Germinal center (tissue), 1 donor: ENCODE measurements at regions not wholly inside any gene's neighbourhood (a gene's known extent, or its start where the extent isn't known, plus 50 kb on each side); places are given as distances from the start of the nearest gene placed in this dataset.

ENCODE experiments used
- DNase-seq: peaks from one replicate; pipeline ENCODE4 v3.0.0; 2012; ENCODE audit warnings: mixed read lengths, low spot score

DNA sequence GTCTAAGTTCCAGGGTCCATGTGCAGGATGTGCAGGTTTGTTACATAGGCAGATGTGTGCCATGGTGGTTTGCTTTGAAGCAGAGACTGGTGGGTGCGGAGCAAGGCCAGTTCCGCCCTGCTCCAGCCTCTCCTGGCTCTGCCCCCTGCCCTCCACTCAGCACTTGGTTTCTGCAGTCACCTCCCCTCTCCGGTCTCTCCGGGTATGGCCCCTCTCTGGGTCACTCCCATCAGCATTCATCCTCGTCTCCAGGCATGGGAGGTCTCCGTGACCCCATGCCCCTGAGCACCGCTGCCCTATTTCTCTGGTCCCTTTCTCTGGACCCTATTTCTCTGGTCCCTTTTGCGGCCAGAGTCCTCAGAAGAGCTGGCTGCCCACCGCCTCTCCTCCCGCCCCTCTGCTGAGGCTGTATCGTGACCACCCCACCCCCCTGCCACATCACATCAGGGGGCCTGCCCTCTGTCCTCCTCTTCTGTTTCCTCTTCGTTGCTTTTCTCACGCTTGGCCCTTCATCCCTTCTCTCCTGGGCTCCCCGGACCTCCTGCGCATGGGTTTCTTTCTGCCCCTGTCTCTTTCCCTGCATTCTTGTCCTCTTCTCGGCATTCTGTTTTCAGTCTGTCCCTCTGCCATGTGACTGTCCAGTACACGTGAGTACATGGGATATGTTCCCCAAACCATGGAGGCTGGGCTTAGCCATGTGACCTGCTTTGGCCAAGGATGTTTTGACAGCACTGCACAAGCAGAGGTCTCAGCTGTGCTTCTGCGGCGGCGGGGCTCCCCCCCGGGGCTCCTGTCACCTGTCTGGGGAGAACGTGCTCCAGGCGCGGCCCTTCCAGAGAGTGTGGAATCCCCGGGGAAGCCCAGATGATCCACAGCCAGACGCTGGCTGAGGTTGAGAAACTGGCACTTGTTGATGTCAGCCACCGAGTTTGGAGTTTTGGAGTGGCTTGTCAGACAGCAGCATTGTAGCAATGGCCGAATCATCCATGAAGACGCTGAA lies 54.4 kb upstream of the C1orf174 start:
- DNase-seq = no peak

DNA sequence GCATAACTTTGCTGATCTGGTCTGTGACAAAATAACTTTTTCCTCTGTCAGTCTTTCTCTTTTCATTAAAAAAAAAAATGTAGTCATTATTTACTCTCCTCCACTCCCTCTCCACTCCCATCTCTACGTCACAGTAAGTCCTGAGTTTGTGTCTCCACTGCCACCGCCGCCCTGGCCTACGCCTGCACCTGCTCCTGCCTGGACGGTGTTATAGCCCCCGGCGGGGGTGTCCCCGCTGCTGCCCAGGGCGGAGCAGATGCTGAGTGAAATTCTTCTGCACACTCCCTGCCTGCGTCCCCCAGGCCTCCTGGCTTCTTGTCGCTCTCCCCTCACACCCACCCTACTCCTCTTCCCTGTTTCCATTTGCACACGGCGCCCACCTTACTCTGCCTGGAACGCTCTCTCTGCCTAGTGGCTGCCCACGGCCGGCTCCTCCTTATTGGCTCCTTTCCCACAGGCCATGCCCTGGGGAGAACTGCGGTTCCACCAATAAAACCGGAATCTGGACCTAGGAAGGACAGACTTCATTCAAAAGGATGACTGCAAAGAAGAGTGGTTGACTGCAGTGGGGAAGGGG lies 55.2 kb upstream of the C1orf174 start:
- no peak for DNase-seq

DNA sequence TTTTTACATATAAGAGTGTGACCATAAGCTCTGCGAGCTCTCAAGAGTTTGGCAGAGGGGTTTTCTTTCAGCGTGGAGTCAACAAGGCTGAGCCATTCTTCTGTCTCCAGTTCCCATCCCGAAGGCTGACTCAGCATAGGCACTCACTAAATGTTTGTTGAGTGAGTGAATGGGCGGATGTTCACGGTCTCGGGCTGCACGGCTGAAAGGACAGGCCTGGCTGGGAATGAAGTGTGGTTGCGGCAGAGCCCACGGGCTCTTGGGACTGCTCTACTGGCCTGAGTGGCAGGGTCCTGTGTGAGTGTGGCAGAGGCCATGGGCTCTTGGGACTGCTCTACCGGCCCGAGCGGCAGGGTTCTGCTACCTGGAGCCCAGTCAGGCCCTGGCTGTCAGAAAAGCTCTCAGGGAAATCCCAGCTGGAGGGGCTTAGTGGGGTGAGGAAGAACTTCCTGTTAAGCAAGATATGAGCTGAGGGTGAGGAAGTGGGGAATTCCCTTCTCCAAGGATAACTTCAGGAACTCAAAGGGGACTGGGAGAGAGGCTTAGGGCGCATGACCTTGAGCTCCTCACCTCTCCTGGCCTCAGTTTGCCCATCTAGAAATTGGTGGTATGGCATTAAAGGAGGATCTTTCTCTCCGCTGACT lies 56.6 kb upstream of the C1orf174 start:
- DNase-seq = no peak

DNA sequence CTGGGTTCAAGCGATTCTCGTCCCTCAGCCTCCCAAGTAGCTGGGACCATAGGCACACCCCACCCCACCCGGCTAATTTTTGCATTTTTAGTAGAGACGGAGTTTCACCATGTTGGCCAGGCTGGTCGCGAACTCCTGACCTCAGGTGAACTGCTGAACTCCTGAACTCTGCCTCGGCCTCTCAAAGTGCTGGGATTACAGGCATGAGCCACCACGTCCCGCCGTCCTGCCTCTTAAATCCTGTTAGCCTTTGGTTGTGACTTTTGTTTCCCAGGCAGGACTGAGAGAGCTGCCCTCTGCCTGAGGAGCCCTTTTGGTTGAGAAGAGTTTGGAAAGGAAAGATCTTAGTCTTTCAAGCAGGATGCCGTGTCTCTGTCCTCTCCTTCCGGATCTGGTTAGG lies 59.3 kb upstream of the C1orf174 start:
- no peak for DNase-seq

DNA sequence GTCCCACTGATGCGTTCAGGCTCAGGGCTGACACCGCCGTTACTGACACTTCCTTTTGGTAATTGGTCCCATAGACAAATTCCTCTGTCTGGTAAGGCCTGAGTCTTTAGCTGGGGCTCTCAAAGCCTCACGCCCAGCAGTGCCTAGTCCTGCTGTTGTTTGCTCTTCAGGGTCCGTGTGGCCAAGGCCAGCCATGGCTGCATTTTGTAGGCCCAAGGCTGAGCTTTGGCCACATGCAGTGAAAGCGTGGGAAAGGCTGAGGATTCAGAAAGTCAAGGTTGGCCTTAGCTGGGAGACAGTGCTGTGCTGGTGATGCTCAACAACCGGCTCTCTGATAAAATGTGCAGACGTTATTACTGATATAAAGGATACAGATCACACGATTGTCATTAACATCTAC lies 63.5 kb upstream of the C1orf174 start:
- DNase-seq = no peak

DNA sequence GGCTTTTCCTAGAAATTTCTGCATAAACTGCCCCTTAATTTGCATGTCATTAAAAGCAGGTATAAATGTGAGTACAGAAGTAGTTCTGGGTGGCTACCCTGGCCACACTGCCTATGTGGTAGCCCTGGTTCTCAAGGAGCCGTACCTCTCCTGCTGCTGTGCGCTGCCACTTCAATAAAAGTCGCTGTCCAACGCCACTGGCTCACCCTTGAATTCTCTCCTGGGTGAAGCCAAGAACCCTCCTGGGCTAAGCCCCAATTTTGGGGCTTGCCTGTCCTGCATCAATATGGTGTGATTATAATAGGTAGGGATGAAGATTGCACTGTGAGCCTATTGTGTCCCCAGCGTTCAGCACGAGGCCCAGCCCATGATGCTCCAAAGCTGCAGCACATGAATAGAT lies 65.6 kb upstream of the C1orf174 start:
- DNase-seq = no peak

DNA sequence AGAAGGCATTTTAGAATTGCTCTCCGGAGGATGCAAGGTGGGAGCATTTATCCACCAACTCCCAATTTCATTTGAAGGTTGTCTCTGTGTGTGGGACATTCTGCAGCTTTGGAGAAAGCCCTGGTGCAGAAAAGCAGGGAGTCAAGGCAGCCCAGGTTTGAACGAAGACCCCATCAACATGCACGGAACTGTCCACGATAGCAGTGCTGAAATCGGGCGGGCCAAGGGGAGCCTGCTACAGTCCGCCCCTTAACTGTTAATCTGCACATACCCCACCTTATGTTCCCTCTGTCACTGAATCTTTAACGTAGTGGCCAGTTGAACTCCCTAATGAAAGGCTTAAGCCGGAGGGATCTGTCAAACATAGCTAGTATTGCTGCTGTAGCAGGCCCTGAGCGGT lies 68.8 kb upstream of the C1orf174 start:
- DNase-seq = no peak

DNA sequence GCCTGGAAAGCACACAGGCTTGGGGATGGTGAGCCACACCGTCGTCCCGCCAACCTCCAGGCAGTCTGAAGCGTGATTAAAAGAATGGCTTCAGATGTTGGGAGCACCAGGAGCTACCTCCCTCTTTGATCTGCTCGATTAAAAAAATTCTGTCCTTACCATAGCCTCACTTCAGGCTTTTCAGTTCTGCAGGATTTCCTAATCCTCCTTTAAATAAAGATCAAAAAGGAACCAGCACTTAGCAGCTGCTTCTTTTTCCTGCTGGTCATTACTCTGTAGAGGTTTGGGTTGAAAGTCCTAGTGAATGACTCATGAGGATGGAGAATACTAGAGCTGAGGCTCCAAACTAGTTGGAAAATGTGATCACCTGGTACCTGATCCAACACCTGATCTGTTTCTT lies 71.9 kb upstream of the C1orf174 start:
- DNase-seq = no peak

DNA sequence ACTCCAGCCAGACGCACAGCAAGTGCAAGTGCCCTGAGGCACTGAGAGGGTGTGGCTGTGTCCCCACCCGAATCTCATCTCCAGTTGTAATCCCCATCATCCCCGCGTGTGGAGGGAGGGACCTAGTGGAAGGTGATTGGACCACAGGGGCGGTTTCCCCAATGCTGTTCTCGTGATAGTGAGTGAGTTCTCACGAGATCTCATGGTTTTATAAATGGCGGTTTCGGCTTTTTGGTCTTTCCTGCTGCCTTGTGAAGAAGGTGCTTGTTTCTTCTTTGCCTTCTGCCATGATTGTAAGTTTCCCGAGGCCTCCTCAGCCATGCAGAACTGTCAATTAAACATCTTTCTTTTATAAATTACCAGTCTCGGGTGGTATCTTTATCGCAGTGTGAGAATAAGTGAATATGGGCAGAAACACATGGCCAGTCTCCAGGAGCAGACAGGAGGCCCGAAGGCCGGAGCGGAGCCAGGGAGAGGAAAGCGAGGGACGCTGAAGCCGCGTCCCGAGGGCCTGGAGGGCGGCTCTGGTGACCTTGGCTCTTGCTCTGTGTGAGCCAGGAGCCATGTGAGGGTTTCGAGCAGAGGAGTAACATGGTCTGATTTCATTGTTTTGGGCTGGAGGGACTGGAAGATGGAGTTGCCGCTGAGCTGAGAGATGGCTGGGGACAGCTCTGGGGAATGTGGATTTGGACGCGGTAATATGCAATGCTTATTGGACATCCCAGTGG lies 76.0 kb upstream of the C1orf174 start:
- no peak for DNase-seq

DNA sequence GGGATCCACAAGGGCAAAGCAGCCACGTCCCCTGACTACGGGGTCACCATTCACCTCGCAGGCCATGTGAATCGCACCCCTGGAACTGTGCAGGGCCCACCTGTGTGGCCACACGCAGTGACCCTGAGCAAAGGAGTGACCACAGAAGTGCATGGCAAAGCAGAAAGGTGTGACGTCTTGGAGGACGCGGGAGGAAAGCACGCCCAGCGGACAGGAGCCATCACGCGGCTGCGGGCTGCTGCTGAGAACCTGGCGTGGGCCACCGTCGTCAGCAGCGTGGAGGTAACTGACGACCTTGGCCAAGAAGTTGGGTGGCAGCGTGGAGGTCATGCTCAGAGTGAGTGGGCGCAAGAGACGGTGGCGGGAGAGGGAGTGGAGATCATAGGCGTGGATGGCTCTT lies 76.7 kb upstream of the C1orf174 start:
- no peak for DNase-seq

DNA sequence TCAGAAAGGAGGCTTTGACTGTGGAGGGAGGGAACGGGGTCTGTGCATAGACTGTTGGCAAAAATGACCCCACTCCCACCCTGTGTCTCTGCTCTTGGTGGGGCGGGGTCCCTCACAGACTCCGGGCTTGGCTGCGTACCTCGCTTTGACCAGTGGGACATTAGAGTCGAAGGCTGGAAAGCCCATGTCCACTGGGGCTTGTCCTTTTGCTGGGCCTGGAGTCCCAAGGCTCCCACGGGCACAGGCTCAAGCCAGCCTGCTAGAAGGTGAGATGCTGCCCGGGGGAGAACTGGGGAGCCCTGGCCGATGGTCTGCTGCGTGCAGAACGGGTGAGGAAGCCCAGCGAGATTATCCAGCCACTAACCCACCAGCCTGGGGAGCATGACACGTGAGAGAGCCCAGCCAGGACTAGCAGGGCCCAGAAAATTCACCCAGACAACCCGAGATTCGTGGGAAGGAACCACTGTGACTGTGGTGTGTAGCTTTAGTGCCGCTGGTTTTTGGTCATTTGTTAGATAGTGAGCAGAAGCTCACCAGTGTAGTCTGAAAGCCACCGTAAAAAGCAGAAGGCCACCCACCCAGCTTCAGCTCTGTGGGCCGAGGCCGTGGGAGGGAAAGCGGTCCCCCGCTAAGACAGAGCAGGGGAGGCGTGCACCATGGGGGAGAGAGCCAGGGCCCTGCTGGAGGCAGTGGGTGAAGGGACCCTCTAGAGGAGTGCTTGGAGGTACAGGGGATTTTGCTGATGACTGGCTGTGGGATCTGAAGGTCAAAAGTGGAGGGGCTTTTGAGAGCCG lies 78.3 kb upstream of the C1orf174 start:
- DNase-seq = no peak

DNA sequence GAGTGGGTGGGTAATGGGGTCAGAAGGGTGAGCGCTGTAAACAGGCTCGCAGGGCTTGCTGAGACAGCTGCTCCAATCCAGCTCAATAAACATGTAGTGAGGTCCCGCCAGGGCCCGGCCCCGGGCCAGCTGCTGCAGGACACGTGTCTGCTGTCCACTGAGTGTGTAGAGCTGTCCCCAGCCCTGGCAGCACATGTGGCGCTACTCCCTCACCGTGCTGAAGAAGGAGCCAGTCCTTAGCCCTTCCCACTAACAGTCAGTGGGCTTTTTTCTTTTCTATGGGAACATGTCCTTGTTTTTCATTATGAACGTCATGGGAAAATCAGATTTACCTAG lies 78.9 kb upstream of the C1orf174 start:
- DNase-seq = no peak

DNA sequence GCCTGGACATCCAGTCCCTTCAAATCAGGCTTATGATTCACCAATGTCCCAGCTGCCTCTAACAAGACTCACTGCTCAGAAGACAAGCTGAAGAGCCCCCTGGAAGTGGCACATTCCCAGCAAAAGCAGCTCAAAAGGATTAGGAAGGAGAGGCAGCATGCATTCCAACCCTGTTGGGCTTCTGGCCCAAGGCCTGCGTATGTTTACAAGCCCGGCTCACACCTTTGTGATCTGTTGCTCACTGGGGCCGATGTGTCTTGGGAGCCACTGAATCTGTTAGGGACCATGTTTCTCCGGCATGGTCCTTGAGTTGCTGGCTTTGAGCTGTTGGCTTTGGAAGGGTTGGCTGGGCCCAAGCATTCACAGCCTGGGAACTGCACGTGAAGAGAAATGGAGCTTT lies 81.2 kb upstream of the C1orf174 start:
- DNase-seq = no peak

DNA sequence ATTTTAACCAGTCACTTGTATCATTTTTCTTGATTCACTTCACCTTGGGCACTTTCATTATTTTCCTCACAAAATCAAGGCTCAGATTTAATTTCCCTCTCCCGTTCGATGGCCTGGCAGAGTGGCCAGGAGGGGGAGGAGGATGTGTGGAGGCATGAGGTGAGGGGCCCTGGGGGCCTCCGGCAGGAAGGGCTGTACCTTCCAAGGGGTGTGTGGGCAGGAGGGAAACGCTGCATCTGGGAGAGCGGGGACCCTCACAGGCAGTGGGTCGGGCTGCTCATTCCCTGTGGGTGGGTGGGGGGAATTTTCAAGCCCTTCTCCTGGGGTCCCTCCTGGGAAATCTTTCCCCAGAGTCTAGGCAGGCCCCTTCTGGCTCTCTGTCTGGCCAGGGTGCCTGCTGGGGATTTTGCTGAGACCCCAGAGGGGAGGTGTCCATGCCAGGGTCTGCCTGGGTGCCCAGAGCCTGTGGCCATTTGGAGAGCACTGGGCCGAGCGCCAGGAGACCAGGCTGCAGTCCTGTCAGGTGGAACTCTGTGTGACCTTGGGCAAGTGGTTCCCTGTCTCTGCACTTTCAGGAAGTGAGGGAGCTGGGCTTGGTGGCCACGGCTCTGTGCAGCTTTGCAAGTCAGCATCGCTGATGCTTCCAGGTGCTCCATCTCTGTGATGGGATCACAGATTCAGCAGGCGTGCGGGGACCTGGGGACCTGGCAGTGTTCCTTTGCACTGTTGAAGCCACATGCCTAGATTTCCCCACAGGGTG lies 81.9 kb upstream of the C1orf174 start:
- DNase-seq = no peak

DNA sequence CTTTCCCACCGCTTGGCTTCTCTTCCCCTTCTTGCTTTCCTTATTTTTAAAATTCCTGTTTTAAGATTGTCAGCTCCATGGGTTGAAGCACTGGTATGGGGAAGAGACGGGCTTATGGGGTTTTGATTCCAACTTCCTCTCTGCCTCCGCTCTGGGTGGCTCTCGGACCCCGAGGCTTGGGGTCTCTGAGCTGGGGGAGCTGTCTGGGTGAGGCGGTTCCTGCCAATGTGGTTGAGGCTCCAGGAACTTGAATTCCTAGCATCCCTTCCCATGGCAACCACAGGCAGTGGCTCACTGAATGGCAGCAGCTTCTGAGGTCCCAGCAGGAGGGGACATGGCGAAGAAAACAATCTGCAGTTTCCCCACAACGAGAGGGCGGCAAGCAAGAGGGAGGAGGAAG lies 83.1 kb upstream of the C1orf174 start:
- no peak for DNase-seq

DNA sequence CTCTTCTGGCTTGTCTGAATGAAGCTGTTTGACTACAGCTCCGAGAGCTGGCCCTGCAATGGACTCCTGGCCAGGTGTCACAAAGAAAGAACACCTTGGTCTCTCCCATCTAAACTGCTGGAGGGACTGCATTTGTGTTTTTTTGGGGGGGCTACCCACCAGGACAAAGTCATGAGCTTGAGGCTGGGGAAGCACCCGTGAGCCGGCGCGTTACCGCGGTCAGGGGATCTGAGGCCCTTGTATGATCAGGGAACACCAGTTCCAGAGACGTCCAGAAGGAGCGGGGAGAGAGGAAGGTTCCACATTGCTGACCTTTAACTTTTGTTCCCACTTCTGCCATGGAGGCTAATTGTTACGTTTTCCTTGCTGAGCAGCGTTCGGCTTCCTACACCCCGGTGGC lies 84.5 kb upstream of the C1orf174 start:
- no peak for DNase-seq

DNA sequence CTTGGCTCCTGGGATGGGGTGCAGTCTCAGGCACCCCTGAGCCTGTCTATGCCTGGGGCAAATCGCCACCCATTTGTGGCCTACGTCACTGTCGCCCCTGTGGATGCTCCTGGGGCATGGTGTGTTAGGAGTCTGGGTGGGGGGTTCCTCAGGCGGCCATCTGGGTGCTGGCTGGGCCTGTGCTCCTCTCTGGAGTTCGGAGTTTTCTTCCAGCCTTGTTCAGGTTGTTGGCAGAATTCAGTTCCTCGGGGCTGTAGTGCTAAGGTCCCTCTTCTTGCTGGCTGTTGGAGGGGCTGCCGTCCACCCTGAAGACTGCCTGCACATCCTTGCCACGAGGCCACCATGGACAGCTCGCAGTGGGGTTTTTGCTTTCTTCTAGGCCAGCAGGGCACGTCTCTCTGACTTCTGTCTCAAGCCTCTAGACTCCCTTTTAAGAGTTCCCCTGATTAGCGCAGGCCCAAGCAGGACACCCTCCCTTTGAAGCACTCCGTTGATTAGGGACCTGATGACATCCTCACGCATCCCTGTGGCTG lies 86.7 kb upstream of the C1orf174 start:
- DNase-seq = no peak

DNA sequence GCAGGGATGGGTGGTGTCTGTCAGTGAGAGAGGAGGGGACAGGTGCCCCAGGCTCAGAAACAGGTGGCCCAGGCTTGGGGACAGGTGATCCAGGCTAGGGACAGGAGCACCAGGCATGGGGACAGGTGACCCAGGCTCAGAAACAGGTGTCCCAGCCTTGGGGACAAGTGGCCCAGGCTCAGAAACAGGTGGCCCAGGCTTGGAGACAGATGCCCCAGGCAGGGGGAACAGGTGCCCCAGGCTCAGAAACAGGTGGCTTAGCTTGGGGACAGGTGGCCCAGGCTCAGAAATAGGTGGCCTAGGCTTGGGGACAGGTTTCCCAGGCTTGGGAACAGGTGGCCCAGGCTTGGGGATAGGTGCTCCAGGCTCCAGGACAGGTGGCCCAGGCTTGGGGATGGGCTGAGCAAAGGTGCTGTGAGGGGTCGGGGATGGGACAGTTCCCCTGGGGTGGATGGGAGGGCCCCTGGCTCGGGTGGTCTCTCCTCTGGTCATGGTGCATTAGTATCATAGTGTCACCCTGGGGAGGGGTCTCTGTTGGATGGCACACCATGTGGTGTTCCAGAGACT lies 87.7 kb upstream of the C1orf174 start:
- DNase-seq = no peak

DNA sequence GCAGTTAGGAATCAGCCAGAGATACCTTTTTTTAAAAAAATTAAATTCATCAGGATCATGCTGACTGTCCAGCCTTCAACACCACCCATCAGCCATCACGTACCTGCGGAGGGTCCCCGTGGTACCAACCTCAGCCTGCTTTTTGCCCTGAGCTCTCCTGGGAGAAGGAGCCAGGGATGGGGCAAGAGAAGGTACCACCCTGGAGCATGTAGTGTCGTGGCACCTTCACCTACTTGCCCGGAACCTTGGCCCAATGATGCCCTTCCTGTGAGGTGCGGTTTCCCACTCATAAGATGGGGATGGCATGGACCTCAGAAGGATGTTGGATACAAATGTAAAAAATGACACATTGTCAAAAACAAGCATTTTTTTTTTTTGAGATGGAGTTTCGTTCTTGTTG lies 88.4 kb upstream of the C1orf174 start:
- no peak for DNase-seq

DNA sequence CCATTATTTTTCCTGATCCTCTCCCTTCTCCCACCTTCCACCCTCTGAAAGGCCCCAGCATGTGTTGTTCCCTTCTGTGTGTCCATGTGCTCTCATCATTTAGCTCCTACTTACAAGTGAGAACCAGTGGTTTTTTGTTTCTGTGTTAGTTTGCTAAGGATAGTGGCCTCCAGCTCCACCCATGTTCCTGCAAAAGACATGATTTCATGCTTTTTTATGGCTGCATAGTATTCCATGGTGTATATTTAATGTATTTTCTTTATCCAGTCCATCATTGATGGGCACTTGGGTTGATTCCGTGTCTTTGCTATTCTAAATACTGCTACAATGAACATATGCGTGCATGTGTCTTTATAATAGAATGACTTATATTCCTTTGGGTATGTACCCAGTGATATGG lies 89.4 kb upstream of the C1orf174 start:
- DNase-seq = no peak
